Adipocyte (in vitro differentiated cells): ENCODE measurements at regions not wholly inside any gene's neighbourhood (a gene's known extent, or its start where the extent isn't known, plus 50 kb on each side); places are given as distances from the start of the nearest gene placed in this dataset.
"Not testable (repeated sequence)": the region's sequence is repeated elsewhere in the genome, so short reads cannot be mapped to it uniquely, and the experiment has no call there.

Source experiments
- DNase-seq: peaks from one replicate; pipeline ENCODE4 v3.0.0-alpha.2; 2015; ENCODE audit warnings: low read depth
- H3K27me3 ChIP-seq: replicated peaks from 2 replicates; pipeline ENCODE4 v1.7.0; 2013; ENCODE audit warnings: mild to moderate bottlenecking, low read length, moderate library complexity; ENCODE audit not compliant: control insufficient read depth, insufficient read depth
- H3K36me3 ChIP-seq: 2 replicates; pipeline ENCODE4 v1.7.0; 2013; ENCODE audit warnings: low read length, mild to moderate bottlenecking, moderate library complexity; ENCODE audit not compliant: control insufficient read depth, insufficient read depth, severe bottlenecking
- H3K4me1 ChIP-seq: 2 replicates; pipeline ENCODE4 v1.7.0; 2013; ENCODE audit warnings: mild to moderate bottlenecking, low read length, moderate library complexity; ENCODE audit not compliant: control insufficient read depth, insufficient read depth
- H3K4me3 ChIP-seq: 2 replicates; pipeline ENCODE4 v1.7.0; 2013; ENCODE audit warnings: mild to moderate bottlenecking, low read length, moderate library complexity
- H3K9ac ChIP-seq: 2 replicates; pipeline ENCODE4 v1.7.0; 2013; ENCODE audit warnings: mild to moderate bottlenecking, low read length, moderate library complexity
- H3K9me3 ChIP-seq: 2 replicates; pipeline ENCODE4 v1.7.0; 2013; ENCODE audit warnings: mild to moderate bottlenecking, low read length, moderate library complexity; ENCODE audit not compliant: control insufficient read depth

DNA sequence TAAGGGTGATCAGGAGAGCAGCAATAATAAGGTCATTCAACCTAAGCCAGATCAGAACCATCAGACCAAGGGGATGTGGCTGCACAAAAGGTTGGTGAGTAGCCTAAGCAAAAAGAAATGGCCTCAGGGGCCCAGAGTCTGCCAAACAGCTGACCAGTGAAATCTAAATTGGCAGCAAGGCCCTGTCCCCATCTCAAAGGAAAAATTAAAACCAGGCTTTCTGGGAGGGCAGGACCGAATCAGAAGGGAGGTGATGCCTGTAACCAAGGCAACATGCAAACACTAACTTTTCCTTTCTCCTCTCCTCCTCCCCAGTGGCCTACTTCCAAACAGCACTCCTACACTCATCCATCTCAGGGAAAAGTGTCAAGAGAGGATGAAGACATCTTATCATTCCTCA, 256.4 kb downstream of the NUAK1 start:
- Histone ChIP-seq H3K27me3 (no peaks in the 10 kb centered on the region), H3K9me3 (no peaks in the 10 kb centered on the region), H3K4me3 (no peak overlapping the region), H3K36me3 (no peaks in the 10 kb centered on the region), H3K4me1 (no peaks in the 10 kb centered on the region), H3K9ac (no peak overlapping the region)
- peak; percentile 89 for DNase-seq

DNA sequence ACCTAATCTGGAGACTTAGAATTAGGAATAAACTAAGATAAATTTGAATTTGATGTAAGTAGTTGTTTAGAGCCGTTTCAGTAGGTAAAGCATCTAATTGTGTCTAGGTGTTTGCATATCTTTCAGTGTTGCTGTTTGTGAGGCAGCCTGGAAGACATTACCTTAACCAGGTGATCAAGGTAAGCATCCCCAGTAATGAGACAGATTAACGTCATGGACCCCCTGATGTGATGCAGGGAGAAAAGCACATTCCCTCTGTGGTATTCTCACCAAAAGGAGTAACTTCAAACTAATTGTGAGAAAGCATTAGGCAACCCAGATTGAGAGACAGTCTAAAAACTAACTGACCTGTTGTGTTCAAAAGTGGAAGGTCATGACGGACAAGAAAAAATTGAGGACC, 251.6 kb downstream of the NUAK1 start:
- no peak for DNase-seq
- no peaks in the 10 kb centered on the region for H3K9me3 ChIP-seq
- no peaks in the 10 kb centered on the region for H3K27me3 ChIP-seq
- H3K9ac ChIP-seq = no peak overlapping the region
- no peaks in the 10 kb centered on the region for H3K36me3 ChIP-seq
- no peak overlapping the region for H3K4me3 ChIP-seq
- H3K4me1 ChIP-seq = peaks cover 13% of the 10 kb centered on the region

DNA sequence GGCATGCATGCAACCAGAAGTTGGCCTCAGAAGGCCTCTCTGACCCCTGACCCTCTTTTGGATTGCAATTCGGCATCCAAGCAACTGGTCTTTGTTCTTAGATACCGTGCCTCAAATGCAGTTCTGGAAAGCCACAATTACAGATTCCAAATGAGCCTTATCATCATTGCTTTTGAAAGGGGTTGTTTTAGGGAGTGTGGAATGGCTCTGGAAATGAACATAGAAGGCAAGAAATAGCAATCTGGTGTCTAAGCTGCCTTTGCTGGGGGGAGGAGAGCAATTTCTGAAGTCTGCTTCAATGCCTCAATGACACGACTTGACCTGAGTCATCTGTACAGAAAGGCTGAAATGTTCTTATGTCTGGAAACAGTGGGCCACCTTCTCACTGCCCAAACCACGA, 250.1 kb downstream of the NUAK1 start:
- no peaks in the 10 kb centered on the region for H3K27me3 ChIP-seq
- no peaks in the 10 kb centered on the region for H3K9me3 ChIP-seq
- no peak overlapping the region for H3K4me3 ChIP-seq
- peaks cover 13% of the 10 kb centered on the region for H3K4me1 ChIP-seq
- H3K36me3 ChIP-seq = no peaks in the 10 kb centered on the region
- DNase-seq = peak; percentile 33
- no peak overlapping the region for H3K9ac ChIP-seq

DNA sequence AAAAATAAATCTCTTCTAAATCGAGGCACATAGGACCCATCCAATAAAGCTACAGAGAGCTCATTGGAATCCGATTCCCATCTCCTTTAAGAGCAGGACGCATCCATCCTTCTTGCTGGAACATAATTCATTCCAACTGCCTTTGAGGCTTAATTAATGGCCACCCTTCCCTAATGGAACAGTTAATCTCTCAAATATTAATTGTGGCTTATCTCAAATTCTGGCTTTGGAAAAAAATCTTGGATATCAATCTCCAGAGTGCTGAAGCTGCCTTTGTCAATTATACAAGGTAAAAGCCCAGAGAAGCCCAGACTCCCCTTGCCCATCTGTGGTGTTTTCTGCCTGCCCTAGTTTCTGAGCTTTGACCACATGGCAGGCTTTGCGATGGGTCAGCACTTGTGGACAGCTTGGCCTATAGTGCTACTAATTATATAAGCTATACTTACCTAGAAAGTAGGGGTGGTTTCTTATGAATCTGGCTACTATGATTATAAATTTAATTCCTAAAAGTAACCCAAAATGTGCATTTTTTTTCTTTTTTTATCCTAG, 246.3 kb downstream of the NUAK1 start:
- H3K36me3 ChIP-seq = no peaks in the 10 kb centered on the region
- H3K4me1 ChIP-seq = peaks cover 13% of the 10 kb centered on the region
- H3K27me3 ChIP-seq = peaks cover 7% of the 10 kb centered on the region
- DNase-seq = no peak
- no peak overlapping the region for H3K4me3 ChIP-seq
- no peaks in the 10 kb centered on the region for H3K9me3 ChIP-seq
- no peak overlapping the region for H3K9ac ChIP-seq

- H3K9me3 ChIP-seq, H3K4me3 ChIP-seq, DNase-seq, H3K27me3 ChIP-seq, H3K9ac ChIP-seq, H3K36me3 ChIP-seq, H3K4me1 ChIP-seq: not testable (repeated sequence)
These were observed 243.4 kb downstream of the NUAK1 start for GRCh38 chr12:105895197-105895832.

GRCh38 chr12:105897311-105897725, 241.4 kb downstream of the NUAK1 start:
- H3K27me3 ChIP-seq = peaks cover 7% of the 10 kb centered on the region

GRCh38 chr12:105898271-105898670, 240.5 kb downstream of the NUAK1 start:
- not testable (repeated sequence) for DNase-seq, H3K9ac ChIP-seq, H3K27me3 ChIP-seq, H3K4me1 ChIP-seq, H3K36me3 ChIP-seq, H3K9me3 ChIP-seq, H3K4me3 ChIP-seq

More at GRCh38 chr12:105897311-105897725, 241.4 kb downstream of the NUAK1 start:
- no peaks in the 10 kb centered on the region for H3K36me3 ChIP-seq
- H3K9me3 ChIP-seq = no peaks in the 10 kb centered on the region
- no peak overlapping the region for H3K9ac ChIP-seq
- H3K4me1 ChIP-seq = no peaks in the 10 kb centered on the region
- H3K4me3 ChIP-seq = no peak overlapping the region
- DNase-seq = no peak

- no peak overlapping the region for H3K9ac ChIP-seq
- DNase-seq = no peak
- H3K27me3 ChIP-seq = peaks cover 7% of the 10 kb centered on the region
- H3K9me3 ChIP-seq = no peaks in the 10 kb centered on the region
- no peaks in the 10 kb centered on the region for H3K36me3 ChIP-seq
- no peak overlapping the region for H3K4me3 ChIP-seq
- H3K4me1 ChIP-seq = no peaks in the 10 kb centered on the region
These were observed 239.2 kb downstream of the NUAK1 start for GRCh38 chr12:105899589-105899988.

GRCh38 chr12:105906561-105906960, 232.2 kb downstream of the NUAK1 start:
- Histone ChIP-seq H3K9me3 (no peaks in the 10 kb centered on the region), H3K4me1 (no peaks in the 10 kb centered on the region), H3K4me3 (no peak overlapping the region), H3K27me3 (no peaks in the 10 kb centered on the region), H3K9ac (no peak overlapping the region), H3K36me3 (no peaks in the 10 kb centered on the region)
- DNase-seq = peak; percentile 72

- Histone ChIP-seq H3K36me3 (no peaks in the 10 kb centered on the region), H3K9me3 (peaks cover 3% of the 10 kb centered on the region), H3K4me1 (no peaks in the 10 kb centered on the region), H3K4me3 (no peak overlapping the region), H3K9ac (no peak overlapping the region), H3K27me3 (no peaks in the 10 kb centered on the region)
- DNase-seq = no peak
These were observed 230.8 kb downstream of the NUAK1 start for GRCh38 chr12:105907982-105908381.

DNA sequence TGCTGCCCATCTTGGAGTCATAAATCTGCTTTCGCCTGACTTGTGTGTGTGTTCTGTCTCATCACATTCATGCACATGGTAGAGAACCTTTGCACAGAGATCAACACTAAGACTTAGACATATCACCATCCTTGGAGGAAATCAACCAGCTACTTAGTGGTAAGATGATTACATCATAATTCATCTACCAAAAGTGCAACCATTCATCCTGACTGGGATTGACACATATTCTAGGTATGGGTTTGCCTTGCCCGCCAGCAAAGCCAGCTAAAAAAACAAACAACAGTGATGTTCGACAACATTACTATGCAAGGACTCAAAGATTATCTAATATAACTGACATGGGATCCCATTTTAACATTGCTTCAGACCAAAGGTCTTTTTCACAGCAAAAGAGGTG, 228.7 kb downstream of the NUAK1 start:
- no peak for DNase-seq
- no peaks in the 10 kb centered on the region for H3K4me1 ChIP-seq

DNA sequence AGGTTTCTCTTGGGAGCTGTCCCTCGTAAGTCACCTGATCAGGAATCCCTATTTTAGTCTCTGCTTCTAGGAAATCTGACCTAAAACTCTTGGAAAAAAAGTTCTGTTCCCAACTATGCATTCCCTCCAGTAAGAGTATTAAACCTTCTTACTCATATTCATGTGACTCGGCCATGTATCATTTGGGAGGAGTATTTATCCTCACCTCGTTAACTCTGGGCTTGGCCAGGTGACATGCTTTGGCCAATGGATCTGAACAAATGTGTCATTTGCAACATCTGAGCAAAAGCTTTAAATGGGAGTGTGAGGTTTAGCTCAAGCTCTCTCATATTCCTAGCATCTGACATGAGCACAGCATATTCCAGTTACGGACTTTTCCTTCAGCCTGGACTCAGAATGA, 226.8 kb downstream of the NUAK1 start:
- peaks cover 3% of the 10 kb centered on the region for H3K9me3 ChIP-seq
- no peaks in the 10 kb centered on the region for H3K27me3 ChIP-seq
- H3K36me3 ChIP-seq = no peaks in the 10 kb centered on the region
- H3K9ac ChIP-seq = no peak overlapping the region
- DNase-seq = no peak
- H3K4me1 ChIP-seq = no peaks in the 10 kb centered on the region
- no peak overlapping the region for H3K4me3 ChIP-seq

More for the DNA sequence above, 228.7 kb downstream of the NUAK1 start:
- Histone ChIP-seq H3K9ac (no peak overlapping the region), H3K27me3 (no peaks in the 10 kb centered on the region), H3K36me3 (no peaks in the 10 kb centered on the region), H3K4me3 (no peak overlapping the region), H3K9me3 (peaks cover 3% of the 10 kb centered on the region)
